Fibroblast of the aortic adventitia (primary cell): ENCODE measurements at regions not wholly inside any gene's neighbourhood (a gene's known extent, or its start where the extent isn't known, plus 50 kb on each side); places are given as distances from the start of the nearest gene placed in this dataset.

Experiments used
- DNase-seq: peaks from one replicate; pipeline ENCODE4 v3.0.0-alpha.2; 2010; ENCODE audit warnings: low read depth
- H3K4me3 ChIP-seq: 2 replicates; pipeline ENCODE4 v1.5.1; 2011; ENCODE audit warnings: low read depth, mild to moderate bottlenecking, control low read depth, low read length, moderate library complexity
- TF ChIP-seq, protein P1 (sequence below): IDR thresholded peaks from 2 replicates; pipeline ENCODE4 v1.5.1; 2011; ENCODE audit warnings: mild to moderate bottlenecking, low read length, control low read depth, inconsistent platforms; ENCODE audit not compliant: insufficient read depth

DNA sequence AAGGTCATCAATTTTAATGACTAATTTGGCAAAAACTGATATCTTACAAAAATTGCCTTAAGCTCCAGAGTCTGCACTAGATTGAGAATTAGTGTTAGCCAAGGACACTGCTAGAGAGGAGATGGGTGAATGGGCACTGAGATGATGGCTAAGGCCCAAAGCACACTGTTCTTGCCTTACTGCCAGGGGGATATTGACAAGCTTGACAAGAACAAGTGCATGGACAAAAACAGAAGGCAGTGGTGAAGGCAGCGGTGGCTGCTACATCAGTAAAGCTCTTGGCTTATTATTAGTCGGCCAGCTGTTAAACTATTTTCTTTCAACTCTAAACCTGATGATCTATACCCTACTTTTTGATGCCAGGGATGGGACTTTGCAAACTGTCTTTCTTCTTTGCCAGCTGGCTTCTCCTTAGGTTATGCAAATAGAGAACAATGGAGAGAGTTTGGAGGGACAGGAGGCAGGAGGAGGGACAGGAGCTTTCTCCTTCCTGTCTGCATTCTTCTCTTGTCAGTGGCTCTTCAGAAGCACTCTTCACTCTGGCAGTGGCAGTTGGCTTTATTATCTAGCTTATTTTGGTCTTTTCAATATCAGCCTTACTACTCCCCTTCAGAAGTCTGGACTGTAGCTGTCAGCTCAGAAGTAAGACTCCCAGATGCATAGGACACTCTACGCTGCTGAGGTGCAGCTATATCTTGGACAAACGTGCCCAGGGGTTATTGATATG is 853.5 kb upstream of the TMPRSS15 start:
- H3K4me3 ChIP-seq, result no peak overlapping the region
- TF ChIP-seq, protein P1, sequence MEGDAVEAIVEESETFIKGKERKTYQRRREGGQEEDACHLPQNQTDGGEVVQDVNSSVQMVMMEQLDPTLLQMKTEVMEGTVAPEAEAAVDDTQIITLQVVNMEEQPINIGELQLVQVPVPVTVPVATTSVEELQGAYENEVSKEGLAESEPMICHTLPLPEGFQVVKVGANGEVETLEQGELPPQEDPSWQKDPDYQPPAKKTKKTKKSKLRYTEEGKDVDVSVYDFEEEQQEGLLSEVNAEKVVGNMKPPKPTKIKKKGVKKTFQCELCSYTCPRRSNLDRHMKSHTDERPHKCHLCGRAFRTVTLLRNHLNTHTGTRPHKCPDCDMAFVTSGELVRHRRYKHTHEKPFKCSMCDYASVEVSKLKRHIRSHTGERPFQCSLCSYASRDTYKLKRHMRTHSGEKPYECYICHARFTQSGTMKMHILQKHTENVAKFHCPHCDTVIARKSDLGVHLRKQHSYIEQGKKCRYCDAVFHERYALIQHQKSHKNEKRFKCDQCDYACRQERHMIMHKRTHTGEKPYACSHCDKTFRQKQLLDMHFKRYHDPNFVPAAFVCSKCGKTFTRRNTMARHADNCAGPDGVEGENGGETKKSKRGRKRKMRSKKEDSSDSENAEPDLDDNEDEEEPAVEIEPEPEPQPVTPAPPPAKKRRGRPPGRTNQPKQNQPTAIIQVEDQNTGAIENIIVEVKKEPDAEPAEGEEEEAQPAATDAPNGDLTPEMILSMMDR, result no peak
- DNase-seq, result no peak

DNA sequence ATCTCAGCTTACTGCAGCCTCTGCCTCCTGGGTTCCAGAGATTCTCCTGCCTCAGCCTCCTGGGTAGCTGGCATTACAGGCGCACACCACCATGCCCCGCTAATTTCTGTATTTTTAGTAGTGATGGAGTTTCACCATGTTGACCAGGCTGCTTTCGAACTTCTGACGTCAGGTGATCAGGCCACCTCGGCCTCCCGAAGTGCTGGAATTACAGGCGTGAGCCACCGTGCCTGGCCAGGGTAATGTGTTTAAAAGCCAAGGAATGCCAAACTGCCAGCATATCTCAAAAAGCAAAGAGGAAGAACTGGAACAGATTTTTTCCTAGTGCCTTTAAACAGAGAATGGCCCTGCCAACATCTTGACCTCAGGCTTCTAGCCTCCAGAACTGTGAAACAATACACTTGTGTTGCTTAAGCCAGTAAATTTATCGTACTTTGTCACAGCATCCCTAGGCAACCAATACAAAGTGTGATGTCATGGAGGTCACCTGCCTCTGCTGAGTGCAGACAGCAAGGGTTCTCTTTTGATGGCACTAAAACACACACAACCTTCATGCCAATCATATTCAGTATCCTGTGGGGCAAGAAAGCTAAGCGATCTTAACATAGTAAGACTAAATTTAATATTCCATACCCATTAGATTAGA is 858.3 kb upstream of the TMPRSS15 start:
- TF ChIP-seq, protein P1, result no peak
- no peak overlapping the region for H3K4me3 ChIP-seq
- no peak for DNase-seq

DNA sequence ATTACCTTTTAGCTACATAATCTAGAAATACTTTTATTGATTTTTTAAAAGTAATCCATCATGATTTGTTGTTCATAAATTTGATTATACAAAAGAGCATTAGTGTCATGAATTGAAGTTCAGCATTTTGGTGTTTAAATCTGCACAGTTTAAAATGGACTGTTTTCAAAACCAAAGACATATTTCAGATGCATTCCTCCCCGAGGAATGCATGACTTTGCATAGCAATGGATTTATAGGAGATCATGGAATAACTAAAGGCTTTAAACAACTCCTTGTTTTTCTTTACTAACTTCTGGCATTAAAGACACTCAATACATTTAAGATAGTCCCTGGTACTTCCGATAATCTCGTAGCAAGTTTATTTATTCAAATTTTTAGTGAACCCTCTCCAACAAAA is 863.1 kb upstream of the TMPRSS15 start:
- H3K4me3 ChIP-seq, result no peak overlapping the region
- TF ChIP-seq, protein P1, result no peak
- DNase-seq, result no peak

DNA sequence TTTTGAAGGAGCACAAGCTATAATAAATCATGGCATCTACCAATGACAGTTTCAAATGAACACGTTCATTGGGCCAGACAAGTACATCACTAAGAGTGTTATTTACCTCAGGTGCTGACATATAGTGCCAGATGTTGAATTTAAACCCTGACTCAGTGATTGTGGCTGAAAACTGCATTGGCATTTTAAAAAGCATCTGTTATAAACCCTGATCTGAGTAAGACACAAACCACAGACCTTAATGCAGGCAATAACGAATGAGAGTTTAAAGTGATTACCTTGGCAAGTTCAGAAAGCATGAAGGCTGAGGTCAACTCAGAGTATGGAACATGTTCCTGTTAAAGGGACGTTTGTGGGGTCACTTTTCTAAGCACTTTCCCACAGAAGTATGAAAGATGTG is 865.1 kb upstream of the TMPRSS15 start:
- no peak overlapping the region for H3K4me3 ChIP-seq
- TF ChIP-seq, protein P1, result no peak
- DNase-seq, result no peak

DNA sequence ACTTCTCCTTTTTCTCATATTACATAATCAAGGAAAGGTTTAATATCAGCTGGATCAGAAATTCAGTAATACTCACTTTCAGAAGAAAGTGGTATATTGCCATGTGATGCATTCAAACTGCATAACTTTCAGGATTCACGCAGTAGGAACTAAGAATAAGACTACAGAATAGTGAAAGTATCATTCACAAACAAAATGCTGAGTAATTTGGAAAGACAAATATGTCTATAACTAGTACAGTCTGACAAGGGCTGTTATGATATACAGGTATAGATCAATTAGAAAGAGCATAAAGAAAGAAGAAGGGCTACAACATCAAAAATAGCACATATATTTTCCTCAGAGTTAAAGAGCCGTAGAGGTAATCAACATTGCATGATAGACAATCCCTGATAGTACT is 871.5 kb upstream of the TMPRSS15 start:
- no peak overlapping the region for H3K4me3 ChIP-seq
- TF ChIP-seq, protein P1, result no peak
- no peak for DNase-seq

DNA sequence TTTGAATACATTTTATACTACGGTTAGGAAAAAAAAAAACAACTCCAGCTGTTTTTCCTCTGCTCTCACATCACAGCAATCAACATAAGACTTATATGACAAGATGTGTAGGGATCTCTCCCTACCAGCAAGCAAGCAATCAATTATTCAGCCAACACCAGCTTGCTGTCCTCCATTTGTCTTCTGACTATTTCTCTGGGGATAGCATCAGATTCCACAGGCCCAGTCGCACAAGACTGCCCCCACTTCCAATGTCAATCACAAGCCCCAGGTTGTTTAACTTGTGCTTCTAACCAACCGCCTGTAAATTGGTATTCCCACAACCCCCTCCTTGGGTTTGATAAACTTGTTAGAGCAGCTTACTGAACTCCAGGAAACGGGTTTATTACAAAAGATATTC is 873.1 kb upstream of the TMPRSS15 start:
- TF ChIP-seq, protein P1, result no peak
- no peak for DNase-seq
- H3K4me3 ChIP-seq, result no peak overlapping the region
